RWPE1 (cell line): ENCODE measurements at regions not wholly inside any gene's neighbourhood (a gene's known extent, or its start where the extent isn't known, plus 50 kb on each side); places are given as distances from the start of the nearest gene placed in this dataset.

Experiments used
- CTCF ChIA-PET: fragments of 350-600 bp; sonication (Branson Sonifier 250); formaldehyde crosslinking; extraction: SDS; loops from one replicate; lab custom pipeline; 2021; lab: Yijun Ruan, JAX
- POLR2A ChIA-PET: fragments of 400-600 bp; formaldehyde crosslinking; extraction: SDS; loops from one replicate; lab custom pipeline; 2020; ENCODE audit warnings: antibody characterized with exemption; ENCODE audit not compliant: low non-redundant PET; lab: Yijun Ruan, JAX
- DNase-seq: peaks from one replicate; pipeline ENCODE4 v3.0.0; 2012; ENCODE audit warnings: low spot score
- H3K27ac ChIP-seq: fragments of 450-650 bp; 2 replicates; pipeline ENCODE4 v1.5.1; 2017
- TF ChIP-seq, protein P1 (sequence below): fragments of 450-650 bp; conservative IDR thresholded peaks from 2 replicates; pipeline ENCODE4 v1.5.1; 2017; ENCODE audit warnings: low read depth, mild to moderate bottlenecking

DNA sequence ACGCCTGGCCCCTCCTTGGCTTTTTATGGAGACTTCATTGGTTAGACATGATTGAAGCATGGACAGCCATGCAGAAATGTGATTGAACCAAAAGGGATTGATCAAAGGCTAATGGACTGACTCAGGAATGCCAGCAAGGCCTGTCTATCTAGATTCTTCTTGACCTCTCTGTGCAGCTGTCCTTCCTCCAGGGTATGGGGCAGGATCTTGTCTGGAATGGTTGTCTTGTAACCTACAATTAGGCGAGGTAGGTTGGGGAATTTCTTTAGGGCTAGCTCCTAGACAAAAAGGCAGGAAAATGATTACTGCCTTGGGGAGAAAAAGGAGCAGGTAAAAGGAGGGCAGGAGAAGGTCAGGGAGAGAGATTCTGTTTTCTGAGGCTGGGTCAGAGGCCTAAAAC is 59.6 kb upstream of the INCENP start:
- H3K27ac ChIP-seq = no peak overlapping the region
- TF ChIP-seq, protein P1, sequence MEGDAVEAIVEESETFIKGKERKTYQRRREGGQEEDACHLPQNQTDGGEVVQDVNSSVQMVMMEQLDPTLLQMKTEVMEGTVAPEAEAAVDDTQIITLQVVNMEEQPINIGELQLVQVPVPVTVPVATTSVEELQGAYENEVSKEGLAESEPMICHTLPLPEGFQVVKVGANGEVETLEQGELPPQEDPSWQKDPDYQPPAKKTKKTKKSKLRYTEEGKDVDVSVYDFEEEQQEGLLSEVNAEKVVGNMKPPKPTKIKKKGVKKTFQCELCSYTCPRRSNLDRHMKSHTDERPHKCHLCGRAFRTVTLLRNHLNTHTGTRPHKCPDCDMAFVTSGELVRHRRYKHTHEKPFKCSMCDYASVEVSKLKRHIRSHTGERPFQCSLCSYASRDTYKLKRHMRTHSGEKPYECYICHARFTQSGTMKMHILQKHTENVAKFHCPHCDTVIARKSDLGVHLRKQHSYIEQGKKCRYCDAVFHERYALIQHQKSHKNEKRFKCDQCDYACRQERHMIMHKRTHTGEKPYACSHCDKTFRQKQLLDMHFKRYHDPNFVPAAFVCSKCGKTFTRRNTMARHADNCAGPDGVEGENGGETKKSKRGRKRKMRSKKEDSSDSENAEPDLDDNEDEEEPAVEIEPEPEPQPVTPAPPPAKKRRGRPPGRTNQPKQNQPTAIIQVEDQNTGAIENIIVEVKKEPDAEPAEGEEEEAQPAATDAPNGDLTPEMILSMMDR = no peak
- ChIA-PET POLR2A (no interaction called here), CTCF (interaction anchor here (1.2 to 1.4 kb wide), 3 partner anchors 18 to 166 kb away, joined by 4 to 7 read pairs (median 5); no protein-coding TSS in a partner anchor)
- no peak for DNase-seq

DNA sequence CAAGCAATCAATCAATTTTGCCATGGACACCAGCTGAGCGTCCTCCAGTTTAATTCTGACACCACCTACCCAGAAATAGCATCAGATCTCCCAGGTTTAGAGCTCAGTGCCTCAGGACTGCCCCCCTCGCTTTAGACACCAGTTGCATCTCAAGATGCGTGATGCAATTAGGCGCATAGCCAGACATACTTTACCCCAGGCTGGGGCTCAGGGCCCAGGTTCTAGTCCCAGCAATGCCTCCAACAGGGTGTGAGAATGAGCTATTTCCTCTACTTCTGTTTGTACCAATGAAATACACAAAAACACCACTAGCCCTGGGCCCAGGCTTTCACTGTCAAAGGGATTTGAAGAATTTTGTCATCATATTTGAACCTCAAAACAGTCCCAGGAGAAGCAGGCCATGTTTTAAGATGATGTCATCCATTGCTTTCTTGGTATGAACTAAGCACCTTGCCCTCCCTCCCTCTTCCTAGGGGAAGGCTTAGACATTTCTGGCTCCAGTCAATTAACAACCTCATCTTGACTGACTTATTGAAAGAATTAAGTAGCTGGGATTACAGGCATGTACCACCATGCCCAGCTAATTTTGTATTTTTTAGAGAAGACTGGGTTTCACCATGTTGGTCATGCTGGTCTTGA is 61.5 kb upstream of the INCENP start:
- TF ChIP-seq, protein P1 = no peak
- DNase-seq = no peak
- no peak overlapping the region for H3K27ac ChIP-seq
- ChIA-PET POLR2A (no interaction called here), CTCF (interaction anchor here (0.6 to 2.6 kb wide), 7 partner anchors 19 to 189 kb away, joined by 3 to 31 read pairs (median 3); no protein-coding TSS in a partner anchor)

DNA sequence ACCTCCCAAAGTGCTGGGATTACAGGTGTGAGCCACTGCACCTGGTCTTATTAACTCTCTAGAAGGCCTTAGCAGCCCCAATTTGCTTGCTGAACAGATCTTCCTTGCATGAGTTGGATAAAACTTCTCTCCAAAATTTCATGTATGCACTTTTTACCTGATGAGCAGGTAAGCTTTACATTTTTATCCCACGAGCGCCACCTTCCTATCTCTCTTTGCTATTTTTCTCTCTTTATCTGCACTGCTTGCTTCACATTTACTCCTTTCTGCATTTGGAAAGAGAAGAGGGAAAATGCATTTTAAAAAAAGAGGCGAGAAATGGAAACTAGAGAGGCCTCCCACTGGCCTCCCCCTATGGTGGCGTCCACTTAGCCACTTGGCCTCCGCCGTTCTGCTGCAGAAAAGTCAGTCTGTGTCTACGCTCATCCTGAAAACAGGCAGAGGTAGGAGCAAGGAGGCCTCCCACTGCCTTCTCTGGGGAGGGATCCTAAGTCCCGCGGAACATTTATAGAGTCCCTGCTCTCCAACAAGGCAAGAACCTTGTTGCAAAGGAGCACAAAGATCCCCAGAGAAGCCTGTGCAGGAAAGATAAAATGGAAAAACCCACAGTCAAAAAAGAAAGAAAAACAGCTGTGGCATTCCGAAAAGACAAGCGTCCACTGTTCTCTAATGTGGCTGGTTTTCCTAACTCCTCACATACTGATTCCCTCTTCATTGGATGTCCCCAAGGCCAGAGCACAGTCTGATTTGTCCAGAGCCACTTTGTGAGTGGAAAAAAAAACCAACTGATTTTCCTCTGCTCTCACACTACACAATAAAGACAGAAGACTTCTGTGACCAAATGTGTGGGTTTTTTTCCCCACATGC is 62.2 kb upstream of the INCENP start:
- DNase-seq = peak; percentile 32
- TF ChIP-seq, protein P1 = peak; percentile 26
- POLR2A ChIA-PET = no interaction called here
- no peak overlapping the region for H3K27ac ChIP-seq
- CTCF ChIA-PET = interaction anchor here (0.6 to 2.6 kb wide), 14 partner anchors 13 to 769 kb away, joined by 3 to 31 read pairs (median 3); partner anchors contain the start of gene FTH1

DNA sequence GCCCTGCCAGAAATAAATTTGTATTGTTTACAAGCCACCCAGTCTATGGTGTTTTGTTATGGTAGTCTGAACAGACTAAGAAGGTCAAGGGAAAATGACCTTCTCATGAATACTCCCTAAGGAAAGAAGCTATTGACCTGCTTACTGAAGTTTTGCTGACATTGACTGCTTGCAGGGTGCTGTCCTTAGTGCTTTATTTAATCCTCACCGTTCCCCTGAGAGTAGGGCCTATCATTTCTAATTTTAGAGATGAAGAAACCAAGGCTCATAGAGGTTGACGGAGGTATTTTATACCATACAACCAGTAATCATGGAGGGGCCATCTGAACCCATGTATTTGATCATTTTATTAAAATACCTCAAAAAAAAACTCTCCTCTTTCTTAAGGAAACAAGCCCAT is 66.7 kb upstream of the INCENP start:
- DNase-seq = no peak
- no peak overlapping the region for H3K27ac ChIP-seq
- TF ChIP-seq, protein P1 = no peak
- POLR2A ChIA-PET = no interaction called here
- CTCF ChIA-PET = interaction anchor here (0.6 to 0.7 kb wide), 2 partner anchors 24 to 190 kb away, joined by 5 to 6 read pairs; no protein-coding TSS in a partner anchor

DNA sequence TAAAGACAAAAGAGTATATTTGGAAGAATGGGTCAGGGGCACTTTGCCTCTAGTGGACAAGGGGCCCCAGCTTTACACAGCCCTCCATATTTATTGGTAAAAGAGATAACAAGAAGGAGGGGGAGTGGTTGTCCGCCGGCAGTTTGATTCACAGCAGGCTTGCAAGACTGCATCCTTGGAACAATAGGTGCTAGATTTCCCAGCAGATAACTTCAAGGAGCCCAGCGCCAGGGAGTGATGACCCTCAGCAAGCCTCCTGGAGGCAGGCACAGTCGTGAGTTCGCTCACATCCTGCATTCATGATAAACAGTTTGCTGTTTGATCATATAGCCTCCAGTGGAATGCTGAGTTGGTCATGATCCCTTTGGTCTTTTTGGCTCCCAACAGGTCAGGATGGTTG is 67.8 kb upstream of the INCENP start:
- CTCF ChIA-PET = no interaction called here
- TF ChIP-seq, protein P1 = no peak
- DNase-seq = no peak
- H3K27ac ChIP-seq = no peak overlapping the region
- POLR2A ChIA-PET = no interaction called here

DNA sequence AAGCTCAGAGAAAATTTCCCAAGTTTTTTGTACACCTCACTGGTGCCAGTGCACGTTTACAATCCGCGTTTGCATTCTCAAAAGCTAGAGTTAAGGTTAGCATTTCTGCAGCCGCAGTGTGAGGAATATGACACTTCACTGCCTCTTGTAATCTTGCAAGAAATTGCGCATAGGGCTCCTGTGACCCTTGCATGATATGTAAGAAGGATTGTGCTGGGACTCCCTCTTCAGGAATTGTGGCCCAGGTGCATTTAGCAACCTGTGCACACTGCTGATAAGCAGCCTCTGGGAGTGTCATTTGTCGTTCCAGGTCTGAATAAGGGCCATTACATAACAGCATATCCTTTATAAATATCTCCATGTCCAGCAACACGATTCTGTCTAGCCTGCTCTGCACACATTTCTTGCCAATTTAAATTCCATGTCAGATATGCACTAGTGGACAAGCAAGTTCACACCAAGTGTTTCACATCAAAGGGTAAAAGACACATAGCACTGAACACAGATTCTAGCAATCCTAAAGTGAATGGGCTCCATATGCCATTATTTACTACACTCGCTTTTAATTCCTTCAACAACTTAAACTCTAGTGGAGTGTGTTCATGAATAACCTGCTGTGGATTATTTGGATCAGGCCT is 69.2 kb upstream of the INCENP start:
- TF ChIP-seq, protein P1 = peak; percentile 81
- DNase-seq = peak; percentile 44
- H3K27ac ChIP-seq = no peak overlapping the region
- ChIA-PET POLR2A (no interaction called here), CTCF (interaction anchor here (0.6 to 2.8 kb wide), 8 partner anchors 83 to 182 kb away, joined by 3 to 9 read pairs (median 4); partner anchors contain the start of gene BEST1)
